ENCODE measurements at regions not wholly inside any gene's neighbourhood (a gene's known extent, or its start where the extent isn't known, plus 50 kb on each side); places are given as distances from the start of the nearest gene placed in this dataset.
A peak's percentile ranks its signal among the peaks of the same experiment; 100 is the strongest.

GRCh38 chr4:188551156-188551555 is 411.9 kb downstream of the TRIML1 start:
- H3K27me3 Mint-ChIP-seq (ENCODE audit: unreplicated experiment): no peaks in the 10 kb centered on the region
- H3K4me3 Mint-ChIP-seq (ENCODE audit: unreplicated experiment): no peak overlapping the region
- TF ChIP-seq CTCF (IDR thresholded peaks at IDR 0.05; ENCODE audit: partially characterized antibody, unreplicated experiment): no peak
- DNase-seq: no peak
- no peak overlapping the region for H3K27ac Mint-ChIP-seq (ENCODE audit: unreplicated experiment)
- H3K9me3 Mint-ChIP-seq (ENCODE audit: unreplicated experiment): no peaks in the 10 kb centered on the region
- H3K4me1 Mint-ChIP-seq (ENCODE audit: low read depth, unreplicated experiment): peaks cover 5% of the 10 kb centered on the region
- no peaks in the 10 kb centered on the region for H3K36me3 Mint-ChIP-seq (ENCODE audit: unreplicated experiment)

GRCh38 chr4:188552741-188553275 is 413.6 kb downstream of the TRIML1 start:
- H3K27ac Mint-ChIP-seq (ENCODE audit: unreplicated experiment): no peak overlapping the region
- DNase-seq: no peak
- H3K36me3 Mint-ChIP-seq (ENCODE audit: unreplicated experiment): no peaks in the 10 kb centered on the region
- peaks cover 5% of the 10 kb centered on the region for H3K4me1 Mint-ChIP-seq (ENCODE audit: low read depth, unreplicated experiment)
- no peaks in the 10 kb centered on the region for H3K9me3 Mint-ChIP-seq (ENCODE audit: unreplicated experiment)
- H3K27me3 Mint-ChIP-seq (ENCODE audit: unreplicated experiment): no peaks in the 10 kb centered on the region
- no peak overlapping the region for H3K4me3 Mint-ChIP-seq (ENCODE audit: unreplicated experiment)
- no peak for TF ChIP-seq CTCF (IDR thresholded peaks at IDR 0.05; ENCODE audit: partially characterized antibody, unreplicated experiment)

GRCh38 chr4:188554413-188554812 is 415.2 kb downstream of the TRIML1 start:
- TF ChIP-seq CTCF (IDR thresholded peaks at IDR 0.05; ENCODE audit: partially characterized antibody, unreplicated experiment): no peak
- Mint-ChIP-seq H3K4me1 (ENCODE audit: low read depth, unreplicated experiment) (peaks cover 5% of the 10 kb centered on the region), H3K36me3 (ENCODE audit: unreplicated experiment) (no peaks in the 10 kb centered on the region), H3K9me3 (ENCODE audit: unreplicated experiment) (no peaks in the 10 kb centered on the region), H3K27me3 (ENCODE audit: unreplicated experiment) (no peaks in the 10 kb centered on the region), H3K4me3 (ENCODE audit: unreplicated experiment) (no peak overlapping the region), H3K27ac (ENCODE audit: unreplicated experiment) (no peak overlapping the region)
- DNase-seq: peak; percentile 14

GRCh38 chr4:188573104-188573503 is 433.9 kb downstream of the TRIML1 start:
- TF ChIP-seq CTCF (IDR thresholded peaks at IDR 0.05; ENCODE audit: partially characterized antibody, unreplicated experiment): no peak
- H3K27ac Mint-ChIP-seq (ENCODE audit: unreplicated experiment): no peak overlapping the region
- no peaks in the 10 kb centered on the region for H3K36me3 Mint-ChIP-seq (ENCODE audit: unreplicated experiment)
- no peak for DNase-seq
- no peaks in the 10 kb centered on the region for H3K9me3 Mint-ChIP-seq (ENCODE audit: unreplicated experiment)
- no peaks in the 10 kb centered on the region for H3K4me1 Mint-ChIP-seq (ENCODE audit: low read depth, unreplicated experiment)
- H3K4me3 Mint-ChIP-seq (ENCODE audit: unreplicated experiment): no peak overlapping the region
- H3K27me3 Mint-ChIP-seq (ENCODE audit: unreplicated experiment): no peaks in the 10 kb centered on the region

- H3K27ac Mint-ChIP-seq (ENCODE audit: unreplicated experiment): no peak overlapping the region
- no peaks in the 10 kb centered on the region for H3K9me3 Mint-ChIP-seq (ENCODE audit: unreplicated experiment)
- no peaks in the 10 kb centered on the region for H3K36me3 Mint-ChIP-seq (ENCODE audit: unreplicated experiment)
These were observed 439.4 kb downstream of the TRIML1 start for GRCh38 chr4:188578657-188579056.

More at GRCh38 chr4:188578657-188579056, 439.4 kb downstream of the TRIML1 start:
- DNase-seq: no peak
- H3K27me3 Mint-ChIP-seq (ENCODE audit: unreplicated experiment): peaks cover 1% of the 10 kb centered on the region
- H3K4me3 Mint-ChIP-seq (ENCODE audit: unreplicated experiment): no peak overlapping the region
- no peaks in the 10 kb centered on the region for H3K4me1 Mint-ChIP-seq (ENCODE audit: low read depth, unreplicated experiment)
- no peak for TF ChIP-seq CTCF (IDR thresholded peaks at IDR 0.05; ENCODE audit: partially characterized antibody, unreplicated experiment)

Data from glutamatergic neuron (in vitro differentiated cells).